H1 (cell line): ENCODE measurements at regions not wholly inside any gene's neighbourhood (a gene's known extent, or its start where the extent isn't known, plus 50 kb on each side); places are given as distances from the start of the nearest gene placed in this dataset.

ENCODE experiments used
- BRCA1 ChIP-seq: IDR thresholded peaks from 2 replicates; pipeline ENCODE4 v1.6.1; 2012; ENCODE audit warnings: low read depth, low read length, improper control_type of control experiment
- CBX8 ChIP-seq: fragments of 300-800, 300-1000 bp; sonication (generic); IDR thresholded peaks from 2 replicates; pipeline ENCODE4 v1.7.1; 2016; ENCODE audit warnings: low read depth, low read length, borderline replicate concordance
- CHD2 ChIP-seq: IDR thresholded peaks from 2 replicates; pipeline ENCODE4 v1.6.1; 2012; ENCODE audit warnings: low read length, improper control_type of control experiment
- CREB1 ChIP-seq: IDR thresholded peaks from 2 replicates; pipeline ENCODE4 v1.6.1; 2012; ENCODE audit warnings: inconsistent platforms
- EP300 ChIP-seq, 2 experiments: IDR thresholded peaks; 1 replicate in 1 of 2; 2 replicates in 1 of 2; pipeline ENCODE4 v1.6.1; 2011 to 2012; ENCODE audit warnings: low read depth in 2 of 2, low read length in 2 of 2, mild to moderate bottlenecking in 2 of 2, borderline replicate concordance in 1 of 2, inconsistent platforms in 1 of 2, moderate library complexity in 1 of 2
- EZH2 ChIP-seq: fragments of 200-600 bp; sonication (generic); IDR thresholded peaks from 2 replicates; pipeline ENCODE4 v1.7.1; 2012; ENCODE audit warnings: low read depth, mild to moderate bottlenecking, moderate library complexity, low read length, inconsistent platforms; ENCODE audit not compliant: severe bottlenecking
- JUND ChIP-seq: IDR thresholded peaks from 2 replicates; pipeline ENCODE4 v1.6.1; 2011; ENCODE audit warnings: mild to moderate bottlenecking, improper control_type of control experiment, low read length
- NRF1 ChIP-seq: IDR thresholded peaks from 2 replicates; pipeline ENCODE4 v1.6.1; 2011; ENCODE audit warnings: mild to moderate bottlenecking, low read depth, low read length, improper control_type of control experiment
- TCF12 ChIP-seq: IDR thresholded peaks from 2 replicates; pipeline ENCODE4 v1.6.1; 2011; ENCODE audit warnings: low read depth, mild to moderate bottlenecking, low read length
- TF ChIP-seq, protein P1 (sequence below), 3 experiments: IDR thresholded peaks; 1 replicate in 2 of 3; 2 replicates in 1 of 3; pipeline versions ENCODE4 v1.5.1 to v1.6.1; 2011; ENCODE audit warnings: low read length in 3 of 3, mild to moderate bottlenecking in 3 of 3, inconsistent platforms in 2 of 3, low read depth in 1 of 3, moderate library complexity in 1 of 3; ENCODE audit not compliant: insufficient read depth in 1 of 3; ENCODE audit errors: control extremely low read depth in 1 of 3
- TF ChIP-seq, protein P2 (sequence below): IDR thresholded peaks from 2 replicates; pipeline ENCODE4 v1.6.1; 2011; ENCODE audit warnings: low read depth, mild to moderate bottlenecking, low read length; ENCODE audit not compliant: insufficient read depth

DNA sequence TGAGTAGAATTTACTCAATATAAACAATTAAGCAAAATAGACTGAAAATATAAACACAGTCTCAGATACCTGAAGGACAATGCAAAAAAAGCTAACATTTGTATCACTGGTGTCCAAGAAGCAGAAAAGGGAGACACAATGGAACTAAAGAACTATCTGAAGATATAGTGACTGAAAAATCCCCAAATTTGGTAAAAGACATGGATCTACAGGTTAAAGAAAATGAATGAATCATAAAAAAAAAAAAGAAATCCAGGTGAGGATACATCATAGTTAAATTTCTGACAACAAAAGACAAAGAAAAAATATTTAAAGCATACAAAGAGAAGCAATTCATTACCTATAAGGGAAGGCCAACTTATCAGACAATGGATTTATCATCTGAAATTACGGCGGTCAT, 114.7 kb upstream of the PPP1R3A start:
- TF ChIP-seq, protein P1, sequence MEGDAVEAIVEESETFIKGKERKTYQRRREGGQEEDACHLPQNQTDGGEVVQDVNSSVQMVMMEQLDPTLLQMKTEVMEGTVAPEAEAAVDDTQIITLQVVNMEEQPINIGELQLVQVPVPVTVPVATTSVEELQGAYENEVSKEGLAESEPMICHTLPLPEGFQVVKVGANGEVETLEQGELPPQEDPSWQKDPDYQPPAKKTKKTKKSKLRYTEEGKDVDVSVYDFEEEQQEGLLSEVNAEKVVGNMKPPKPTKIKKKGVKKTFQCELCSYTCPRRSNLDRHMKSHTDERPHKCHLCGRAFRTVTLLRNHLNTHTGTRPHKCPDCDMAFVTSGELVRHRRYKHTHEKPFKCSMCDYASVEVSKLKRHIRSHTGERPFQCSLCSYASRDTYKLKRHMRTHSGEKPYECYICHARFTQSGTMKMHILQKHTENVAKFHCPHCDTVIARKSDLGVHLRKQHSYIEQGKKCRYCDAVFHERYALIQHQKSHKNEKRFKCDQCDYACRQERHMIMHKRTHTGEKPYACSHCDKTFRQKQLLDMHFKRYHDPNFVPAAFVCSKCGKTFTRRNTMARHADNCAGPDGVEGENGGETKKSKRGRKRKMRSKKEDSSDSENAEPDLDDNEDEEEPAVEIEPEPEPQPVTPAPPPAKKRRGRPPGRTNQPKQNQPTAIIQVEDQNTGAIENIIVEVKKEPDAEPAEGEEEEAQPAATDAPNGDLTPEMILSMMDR (IDR thresholded peaks at IDR 0.05; ENCODE audit: control extremely low read depth in 1 of 3, insufficient read depth in 1 of 3, low read depth in 1 of 3, low read length in 3 of 3): no peak
- TF ChIP-seq EP300 (IDR thresholded peaks at IDR 0.05; ENCODE audit: borderline replicate concordance in 1 of 2, low read depth in 2 of 2, low read length in 2 of 2): no peak
- TF ChIP-seq, protein P2, sequence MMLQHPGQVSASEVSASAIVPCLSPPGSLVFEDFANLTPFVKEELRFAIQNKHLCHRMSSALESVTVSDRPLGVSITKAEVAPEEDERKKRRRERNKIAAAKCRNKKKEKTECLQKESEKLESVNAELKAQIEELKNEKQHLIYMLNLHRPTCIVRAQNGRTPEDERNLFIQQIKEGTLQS: no peak
- no peak for TF ChIP-seq CBX8
- no peak for TF ChIP-seq JUND
- no peak for TF ChIP-seq TCF12
- TF ChIP-seq EZH2: no peak
- TF ChIP-seq CREB1: no peak
- no peak for TF ChIP-seq CHD2
- TF ChIP-seq NRF1: no peak
- TF ChIP-seq BRCA1: no peak
